Stimulated activated CD8-positive, alpha-beta memory T cell treated with anti-CD3 and anti-CD28 coated beads, Interleukin-2, amount 100 ng/mL, for 48 hours (primary cell): ENCODE measurements at regions not wholly inside any gene's neighbourhood (a gene's known extent, or its start where the extent isn't known, plus 50 kb on each side); places are given as distances from the start of the nearest gene placed in this dataset.

ENCODE experiments used
- DNase-seq, 2 donors: peaks; one replicate each; pipeline ENCODE4 v3.0.0-alpha.2; 2020; ENCODE audit warnings: low read depth in 2 of 2

- DNase-seq: no peak
These were observed 314.5 kb upstream of the TLE4 start for GRCh38 chr9:79257228-79257781.

- DNase-seq: no peak
These were observed 313.9 kb upstream of the TLE4 start for GRCh38 chr9:79257790-79258351.

GRCh38 chr9:79259858-79260257 is 311.9 kb upstream of the TLE4 start:
- no peak for DNase-seq

GRCh38 chr9:79263628-79264027 is 308.1 kb upstream of the TLE4 start:
- DNase-seq: no peak

GRCh38 chr9:79264041-79264440 is 307.7 kb upstream of the TLE4 start:
- no peak for DNase-seq

GRCh38 chr9:79264511-79265355 is 307.0 kb upstream of the TLE4 start:
- no peak for DNase-seq

GRCh38 chr9:79266986-79267385 is 304.8 kb upstream of the TLE4 start:
- no peak for DNase-seq

GRCh38 chr9:79268806-79269205 is 303.0 kb upstream of the TLE4 start:
- DNase-seq: no peak

GRCh38 chr9:79273311-79273710 is 298.5 kb upstream of the TLE4 start:
- no peak for DNase-seq

- no peak for DNase-seq
These were observed 292.4 kb upstream of the TLE4 start for GRCh38 chr9:79279356-79279755.

- DNase-seq: no peak
These were observed 291.1 kb upstream of the TLE4 start for GRCh38 chr9:79280691-79281090.

GRCh38 chr9:79284081-79284480 is 287.7 kb upstream of the TLE4 start:
- no peak for DNase-seq

- DNase-seq: no peak
These were observed 284.6 kb upstream of the TLE4 start for GRCh38 chr9:79286992-79287707.

GRCh38 chr9:79287708-79288290 is 284.0 kb upstream of the TLE4 start:
- DNase-seq: no peak

GRCh38 chr9:79289856-79290255 is 281.9 kb upstream of the TLE4 start:
- no peak for DNase-seq

- DNase-seq: no peak
These were observed 279.0 kb upstream of the TLE4 start for GRCh38 chr9:79292731-79293280.

GRCh38 chr9:79300068-79300467 is 271.7 kb upstream of the TLE4 start:
- no peak for DNase-seq

GRCh38 chr9:79301085-79301484 is 270.7 kb upstream of the TLE4 start:
- no peak for DNase-seq

- no peak for DNase-seq
These were observed 270.0 kb upstream of the TLE4 start for GRCh38 chr9:79301551-79302391.

- DNase-seq: no peak
These were observed 269.2 kb upstream of the TLE4 start for GRCh38 chr9:79302569-79302968.

- no peak for DNase-seq
These were observed 263.8 kb upstream of the TLE4 start for GRCh38 chr9:79308012-79308411.
